ENCODE measurements at regions not wholly inside any gene's neighbourhood (a gene's known extent, or its start where the extent isn't known, plus 50 kb on each side); places are given as distances from the start of the nearest gene placed in this dataset.

- TF ChIP-seq CTCF (IDR thresholded peaks at IDR 0.05; ENCODE audit: borderline replicate concordance, extremely low read depth, low read length, poor library complexity, severe bottlenecking) = no peak
- TF ChIP-seq EZH2 (IDR thresholded peaks at IDR 0.05; ENCODE audit: borderline replicate concordance, low read depth, low read length, severe bottlenecking) = no peak
These were observed 211.3 kb upstream of the INTU start for GRCh38 chr4:127421437-127421836.
